ENCODE measurements at regions not wholly inside any gene's neighbourhood (a gene's known extent, or its start where the extent isn't known, plus 50 kb on each side); places are given as distances from the start of the nearest gene placed in this dataset.
A peak's percentile ranks its signal among the peaks of the same experiment; 100 is the strongest.

- H3K9me3 Mint-ChIP-seq, result no peaks in the 10 kb centered on the region
- H3K4ac ChIP-seq (ENCODE audit: low read depth, low read length), result no peak overlapping the region
- H3K27me3 ChIP-seq (ENCODE audit: insufficient read depth, low read length), result no peaks in the 10 kb centered on the region
- no peak for DNase-seq
- H3K9ac ChIP-seq (ENCODE audit: extremely low read depth, insufficient read length, low read length), result no peak overlapping the region
- no CpG with 5 or more reads among the region's 4 CpGs for WGBS (ENCODE audit: extremely low coverage, insufficient read length, low lambda C conversion rate)
- H2BK12ac ChIP-seq (ENCODE audit: insufficient read length, low read depth, low read length), result no peak overlapping the region
- H3K4me2 ChIP-seq (ENCODE audit: insufficient read depth, insufficient read length, low read length), result no peak overlapping the region
- no peak overlapping the region for H2BK5ac ChIP-seq (ENCODE audit: insufficient read length, low read length)
- H3K23me2 ChIP-seq (ENCODE audit: insufficient read length, low read depth, low read length, poor library complexity, severe bottlenecking), result no peaks in the 10 kb centered on the region
- H2AK5ac ChIP-seq (ENCODE audit: insufficient read length, low read length), result no peak overlapping the region
- H3K18ac ChIP-seq (ENCODE audit: insufficient read length, low read depth, low read length), result no peak overlapping the region
- no peak overlapping the region for H4K8ac ChIP-seq (replicated peaks; ENCODE audit: insufficient read length, low read depth, low read length)
- H2BK20ac ChIP-seq (ENCODE audit: low read depth, low read length, poor library complexity, severe bottlenecking), result no peak overlapping the region
- peaks cover 8% of the 10 kb centered on the region for H3K4me1 ChIP-seq (ENCODE audit: insufficient read depth, low read length)
- H3K27ac ChIP-seq (ENCODE audit: insufficient read length, low read depth, low read length), result no peak overlapping the region
- no peaks in the 10 kb centered on the region for H3K9me3 ChIP-seq (ENCODE audit: control insufficient read depth, low read depth, low read length)
- H2AFZ ChIP-seq (ENCODE audit: low read length), result no peak overlapping the region
- H3K56ac ChIP-seq (ENCODE audit: insufficient read length, low read depth, low read length), result no peak overlapping the region
- H3K4me3 Mint-ChIP-seq, result no peak overlapping the region
- H3K36me3 Mint-ChIP-seq (ENCODE audit: insufficient read depth in 1 of 3, low read depth in 3 of 3), result no peaks in the 10 kb centered on the region
- peaks cover 24 to 33% of the 10 kb centered on the region in 2 experiments for H3K4me1 Mint-ChIP-seq
- no peak overlapping the region for H2BK120ac ChIP-seq (ENCODE audit: low read depth, low read length, poor library complexity, severe bottlenecking)
- no peaks in the 10 kb centered on the region for H4K20me1 ChIP-seq (ENCODE audit: control insufficient read depth, insufficient read depth, insufficient read length)
- no peak overlapping the region for H4K91ac ChIP-seq (ENCODE audit: insufficient read length, low read depth, low read length)
- no peak overlapping the region for H3K14ac ChIP-seq (ENCODE audit: insufficient read depth, low read length)
- TF ChIP-seq CTCF (conservative IDR thresholded peaks at IDR 0.05), result no peak
- no peak overlapping the region for H3T11ph ChIP-seq (ENCODE audit: low read length)
- peak overlapping the region in 1 of 3 experiments; percentile 7; a peak in 1 of 7 replicates for H3K27ac Mint-ChIP-seq
- no peak overlapping the region for H2BK15ac ChIP-seq (ENCODE audit: low read depth, low read length)
- no peaks in the 10 kb centered on the region for H3K27me3 Mint-ChIP-seq (ENCODE audit: low read depth)
- no peak overlapping the region for H4K5ac ChIP-seq (ENCODE audit: insufficient read length, low read depth, low read length)
- H3K79me1 ChIP-seq (ENCODE audit: insufficient read depth, low read depth, low read length, poor library complexity, severe bottlenecking), result no peaks in the 10 kb centered on the region
- H3K23ac ChIP-seq (ENCODE audit: insufficient read length, low read depth, low read length), result no peak overlapping the region
- H3K79me2 ChIP-seq (ENCODE audit: insufficient read depth, low read length), result no peaks in the 10 kb centered on the region
Measured at GRCh38 chr6:14339711-14340584, 222.4 kb downstream of the CD83 start.
